ENCODE measurements at regions not wholly inside any gene's neighbourhood (a gene's known extent, or its start where the extent isn't known, plus 50 kb on each side); places are given as distances from the start of the nearest gene placed in this dataset.

GRCh38 chr13:28564030-28564429, 69.1 kb upstream of the FLT1 start:
- no peaks in the 10 kb centered on the region for H4K20me1 ChIP-seq (replicated peaks in 1 of 2; ENCODE audit: control insufficient read depth in 1 of 2, insufficient read depth in 2 of 2, low read length in 2 of 2)
- DNase-seq (ENCODE audit: low read depth in 1 of 2, low spot score in 2 of 2) (no peak), FAIRE-seq (no peak)
- no peaks in the 10 kb centered on the region for H3K23me2 ChIP-seq (ENCODE audit: low read depth, low read length)
- H3K27me3 ChIP-seq (replicated peaks in 1 of 4; ENCODE audit: control insufficient read depth in 3 of 4, extremely low read depth in 1 of 4, insufficient read depth in 3 of 4, low read length in 3 of 4) = peaks cover 0 to 3% (median 0%) of the 10 kb centered on the region in 4 experiments; a peak in 1 of 7 replicates
- H3K9ac ChIP-seq (replicated peaks in 1 of 4; ENCODE audit: extremely low read depth in 1 of 4, low read depth in 3 of 4, low read length in 3 of 4) = no peak overlapping the region
- 90% methylated on average over 10 of the region's 10 CpGs; no CpG with 5 or more reads in 1 of the 2 experiments for WGBS, 2 experiments (ENCODE audit: extremely low coverage in 1 of 2, insufficient coverage in 1 of 2, insufficient read length in 1 of 2, insufficient replicate concordance in 2 of 2, low coverage in 1 of 2, low lambda C conversion rate in 2 of 2, missing lambda C conversion rate in 1 of 2)
- H3K27ac ChIP-seq (ENCODE audit: low read depth, low read length) = no peak overlapping the region
- H3K4me3 ChIP-seq (ENCODE audit: extremely low read depth in 1 of 4, insufficient read depth in 2 of 4, low read depth in 3 of 4, low read length in 4 of 4) = no peak overlapping the region
- H2BK12ac ChIP-seq (ENCODE audit: low read depth, low read length) = no peak overlapping the region
- ChIA-PET POLR2A (ENCODE audit: partially characterized antibody) (no interaction called here), CTCF (ENCODE audit: partially characterized antibody) (interaction anchor here (0.6 to 2.1 kb wide), 2 partner anchors 15 to 280 kb away, joined by 4 to 7 read pairs; no protein-coding TSS in a partner anchor)
- no peaks in the 10 kb centered on the region for H3K79me2 ChIP-seq (ENCODE audit: control insufficient read depth in 1 of 2, insufficient read depth in 2 of 2, low read length in 2 of 2)
- no peak overlapping the region for H2BK120ac ChIP-seq (replicated peaks; ENCODE audit: low read depth, low read length)
- H2BK15ac ChIP-seq (ENCODE audit: low read length) = 0 out of 2 replicates have a peak overlapping the region, but pooled peaks have one; percentile 31
- H3K4me2 ChIP-seq (ENCODE audit: insufficient read depth in 1 of 2, low read depth in 2 of 2, low read length in 2 of 2) = no peak overlapping the region
- H3K18ac ChIP-seq (ENCODE audit: extremely low read depth, low read length) = no peak overlapping the region
- no peaks in the 10 kb centered on the region for H3K36me3 ChIP-seq (ENCODE audit: control insufficient read depth in 2 of 4, insufficient read depth in 4 of 4, low read length in 3 of 4)
- no peak overlapping the region for H3K56ac ChIP-seq (replicated peaks; ENCODE audit: insufficient read length, low read depth, low read length)
- H3K14ac ChIP-seq (ENCODE audit: insufficient read length) = peak overlapping the region; percentile 32
- H4K8ac ChIP-seq (ENCODE audit: extremely low read depth, insufficient read depth, low read length) = no peak overlapping the region
- H3K23ac ChIP-seq (ENCODE audit: insufficient read length) = no peak overlapping the region
- H2BK5ac ChIP-seq (ENCODE audit: low read depth, low read length) = no peak overlapping the region
- H2AFZ ChIP-seq (ENCODE audit: low read length) = no peak overlapping the region
- no peak overlapping the region for H3K4ac ChIP-seq (replicated peaks; ENCODE audit: insufficient read length, low read depth, low read length)
- no peaks in the 10 kb centered on the region for H3K9me3 ChIP-seq (ENCODE audit: insufficient read depth in 2 of 2, low read depth in 1 of 2, low read length in 1 of 2)
- no peaks in the 10 kb centered on the region for H3K79me1 ChIP-seq (ENCODE audit: low read depth, low read length)
- H4K91ac ChIP-seq (replicated peaks; ENCODE audit: insufficient read length, low read length) = no peak overlapping the region
- peaks cover 0 to 6% (median 2%) of the 10 kb centered on the region in 4 experiments; a peak in 3 of 7 replicates for H3K4me1 ChIP-seq (replicated peaks in 1 of 4; ENCODE audit: control insufficient read depth in 3 of 4, insufficient read depth in 4 of 4, low read length in 3 of 4)
- H2AK5ac ChIP-seq (ENCODE audit: low read depth, low read length) = no peak overlapping the region
- H2BK20ac ChIP-seq (ENCODE audit: low read length) = no peak overlapping the region
- no peak overlapping the region for H4K5ac ChIP-seq (ENCODE audit: insufficient read length, low read depth, low read length)
- no peak for TF ChIP-seq CTCF (IDR thresholded peaks at IDR 0.05; ENCODE audit: control extremely low read depth in 1 of 3, insufficient read depth in 1 of 3, low read depth in 1 of 3, low read length in 3 of 3)
- no peak for TF ChIP-seq ATF3 (IDR thresholded peaks at IDR 0.05; ENCODE audit: insufficient read depth, low read depth, low read length)
- no peak for TF ChIP-seq E2F6 (IDR thresholded peaks at IDR 0.05)
- TF ChIP-seq EP300 (IDR thresholded peaks at IDR 0.05; ENCODE audit: borderline replicate concordance in 1 of 2, low read depth in 2 of 2, low read length in 2 of 2) = no peak
- TF ChIP-seq TBP (IDR thresholded peaks at IDR 0.05; ENCODE audit: low read depth, low read length) = no peak
- TF ChIP-seq CREB1 (IDR thresholded peaks at IDR 0.05) = no peak
- TF ChIP-seq SP2 (IDR thresholded peaks at IDR 0.05; ENCODE audit: low read length) = no peak
- no peak for TF ChIP-seq BACH1 (IDR thresholded peaks at IDR 0.05; ENCODE audit: low read length)
- no peak for TF ChIP-seq CBX8 (IDR thresholded peaks at IDR 0.05; ENCODE audit: borderline replicate concordance, low read depth, low read length)
